Transverse colon (tissue), 4 donors: ENCODE measurements at regions not wholly inside any gene's neighbourhood (a gene's known extent, or its start where the extent isn't known, plus 50 kb on each side); places are given as distances from the start of the nearest gene placed in this dataset.
A peak's percentile ranks its signal among the peaks of the same experiment; 100 is the strongest.
"Not testable (repeated sequence)": the region's sequence is repeated elsewhere in the genome, so short reads cannot be mapped to it uniquely, and the experiment has no call there.

Source experiments
- DNase-seq: peaks from one replicate; pipeline ENCODE4 v3.0.0-alpha.2; 2019
- H3K27ac ChIP-seq, 4 donors: fragments of 200-600 bp; sonication (generic); 2 replicates each; pipeline ENCODE4 v1.5.1; 2016 to 2018; ENCODE audit warnings: inconsistent platforms in 4 of 4
- H3K27me3 ChIP-seq: fragments of 200-600 bp; sonication (generic); 2 replicates; pipeline ENCODE4 v1.5.1; 2017; ENCODE audit warnings: inconsistent platforms
- H3K36me3 ChIP-seq, 4 donors: fragments of 200-600 bp; sonication (generic); 2 replicates each; pipeline ENCODE4 v1.5.1; 2017 to 2019; ENCODE audit warnings: inconsistent platforms in 4 of 4
- H3K4me1 ChIP-seq, 4 donors: fragments of 200-600 bp; sonication (generic); 2 replicates each; pipeline ENCODE4 v1.5.1; 2017 to 2020; ENCODE audit warnings: inconsistent platforms in 4 of 4
- H3K4me3 ChIP-seq, 4 donors: fragments of 200-600 bp; sonication (generic); 1 replicate in 1 of 4; 2 replicates in 3 of 4; pipeline versions ENCODE4 v1.5.1 to v1.6.1; 2017 to 2019; ENCODE audit warnings: inconsistent platforms in 4 of 4
- H3K9me3 ChIP-seq, 2 donors: fragments of 200-600 bp; sonication (generic); 2 replicates each; pipeline ENCODE4 v1.5.1; 2017 to 2019; ENCODE audit warnings: inconsistent platforms in 2 of 2
- EP300 ChIP-seq: sonication (generic); formaldehyde crosslinking; IDR thresholded peaks from one replicate; pipeline ENCODE4 v1.6.1; 2017; ENCODE audit warnings: antibody characterized with exemption, low read depth
- POLR2A ChIP-seq: fragments of 450-650 bp; IDR thresholded peaks from one replicate; pipeline ENCODE4 v1.6.1; 2016; ENCODE audit warnings: antibody characterized with exemption, mild to moderate bottlenecking, moderate library complexity
- POLR2AphosphoS5 ChIP-seq, 3 donors: sonication (generic); formaldehyde crosslinking; IDR thresholded peaks; one replicate each; pipeline ENCODE4 v1.6.1; 2016; ENCODE audit warnings: antibody characterized with exemption in 3 of 3
- WGBS, 2 donors: methylation state at CpG; one replicate each; pipeline ENCODE4 v1.1.5; 2018; ENCODE audit warnings: low coverage in 1 of 2; 5-methylcytosine and 5-hydroxymethylcytosine counted together
- in situ Hi-C, 4 donors: fragments of 200-750 bp; cut with MboI; loops; one replicate each; pipeline versions ENCODE4 v1.15.0 to v1.15.1; 2017; ENCODE audit warnings: low sequenced_read_pairs in 3 of 4, low pct_ligation_motif_present in 1 of 4, low pct_unique_long_range_greater_than_20kb in 1 of 4
- intact Hi-C: fragments of 100-400 bp; cut with DNase I; formaldehyde crosslinking; loops from one replicate; pipeline ENCODE4 v1.15.1; 2023; ENCODE audit warnings: low total_unique reads
- TF ChIP-seq, protein P1 (sequence below), 5 experiments: fragments of 200-600 bp in 3 of 5; fragments of 450-650 bp in 2 of 5; sonication (generic) in 3 of 5; IDR thresholded peaks; 1 replicate in 2 of 5; 2 replicates in 3 of 5; pipeline ENCODE4 v1.5.1; 2016 to 2017; ENCODE audit warnings: antibody characterized with exemption in 5 of 5, inconsistent platforms in 3 of 5, mild to moderate bottlenecking in 2 of 5, moderate library complexity in 1 of 5

DNA sequence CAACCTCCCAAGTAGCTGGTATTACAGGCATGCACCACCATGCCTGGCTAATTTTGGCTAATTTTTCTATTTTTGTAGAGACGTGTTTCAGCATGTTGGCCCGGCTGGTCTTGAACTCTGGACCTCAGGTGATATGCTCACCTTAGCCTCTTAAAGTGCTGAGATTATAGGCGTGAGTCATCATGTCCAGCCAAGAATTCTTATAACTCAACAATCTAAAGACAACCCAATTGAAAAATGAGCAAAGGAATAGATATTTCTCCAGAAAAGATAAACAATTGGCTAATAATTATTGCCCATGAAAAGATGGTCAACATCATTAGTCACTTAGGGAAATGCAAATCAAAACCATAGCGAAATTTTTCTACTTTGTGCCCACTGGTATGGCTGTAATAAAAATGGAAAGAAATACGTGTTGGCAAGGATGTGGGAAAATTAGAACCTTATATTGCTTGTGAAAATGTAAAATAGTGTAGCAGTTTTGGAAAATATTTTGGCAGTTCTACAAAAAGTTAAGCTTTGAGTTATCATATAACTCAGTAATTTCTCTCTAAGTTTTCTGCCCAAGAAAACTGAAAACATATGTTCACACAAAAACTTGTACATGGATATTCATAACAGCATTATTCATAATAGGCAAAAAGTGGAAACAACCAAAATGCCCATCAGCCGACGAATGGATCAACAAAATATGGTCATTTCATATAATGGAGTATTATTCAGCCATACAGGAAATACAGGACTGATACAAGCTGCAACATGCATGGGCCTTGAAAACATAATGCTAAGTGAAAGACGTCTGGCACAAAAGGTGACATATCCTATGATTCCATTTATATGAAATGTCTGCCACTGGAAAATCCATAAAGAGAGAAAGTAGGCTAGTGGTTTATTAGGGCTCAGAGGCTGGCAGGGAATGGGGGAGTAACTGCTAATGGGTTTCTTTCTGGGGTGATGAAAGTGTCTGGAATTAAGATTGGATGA is 87.8 kb downstream of the UTRN start:
- WGBS, 2 donors, result 87 to 89% methylated on average over 7 to 8 of the region's 8 CpGs
- no peak for TF ChIP-seq POLR2A
- TF ChIP-seq, protein P1, sequence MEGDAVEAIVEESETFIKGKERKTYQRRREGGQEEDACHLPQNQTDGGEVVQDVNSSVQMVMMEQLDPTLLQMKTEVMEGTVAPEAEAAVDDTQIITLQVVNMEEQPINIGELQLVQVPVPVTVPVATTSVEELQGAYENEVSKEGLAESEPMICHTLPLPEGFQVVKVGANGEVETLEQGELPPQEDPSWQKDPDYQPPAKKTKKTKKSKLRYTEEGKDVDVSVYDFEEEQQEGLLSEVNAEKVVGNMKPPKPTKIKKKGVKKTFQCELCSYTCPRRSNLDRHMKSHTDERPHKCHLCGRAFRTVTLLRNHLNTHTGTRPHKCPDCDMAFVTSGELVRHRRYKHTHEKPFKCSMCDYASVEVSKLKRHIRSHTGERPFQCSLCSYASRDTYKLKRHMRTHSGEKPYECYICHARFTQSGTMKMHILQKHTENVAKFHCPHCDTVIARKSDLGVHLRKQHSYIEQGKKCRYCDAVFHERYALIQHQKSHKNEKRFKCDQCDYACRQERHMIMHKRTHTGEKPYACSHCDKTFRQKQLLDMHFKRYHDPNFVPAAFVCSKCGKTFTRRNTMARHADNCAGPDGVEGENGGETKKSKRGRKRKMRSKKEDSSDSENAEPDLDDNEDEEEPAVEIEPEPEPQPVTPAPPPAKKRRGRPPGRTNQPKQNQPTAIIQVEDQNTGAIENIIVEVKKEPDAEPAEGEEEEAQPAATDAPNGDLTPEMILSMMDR (IDR thresholded peaks at IDR 0.05), result no peak
- Histone ChIP-seq H3K36me3 (no peaks in the 10 kb centered on the region), H3K4me1 (peaks cover 0 to 25% (median 8%) of the 10 kb centered on the region in 4 donors), H3K4me3 (no peak overlapping the region), H3K27me3 (no peaks in the 10 kb centered on the region), H3K27ac (no peak overlapping the region), H3K9me3 (no peaks in the 10 kb centered on the region)
- intact Hi-C loops, result no loop called here
- no peak for DNase-seq
- in situ Hi-C loops, result no loop called here

DNA sequence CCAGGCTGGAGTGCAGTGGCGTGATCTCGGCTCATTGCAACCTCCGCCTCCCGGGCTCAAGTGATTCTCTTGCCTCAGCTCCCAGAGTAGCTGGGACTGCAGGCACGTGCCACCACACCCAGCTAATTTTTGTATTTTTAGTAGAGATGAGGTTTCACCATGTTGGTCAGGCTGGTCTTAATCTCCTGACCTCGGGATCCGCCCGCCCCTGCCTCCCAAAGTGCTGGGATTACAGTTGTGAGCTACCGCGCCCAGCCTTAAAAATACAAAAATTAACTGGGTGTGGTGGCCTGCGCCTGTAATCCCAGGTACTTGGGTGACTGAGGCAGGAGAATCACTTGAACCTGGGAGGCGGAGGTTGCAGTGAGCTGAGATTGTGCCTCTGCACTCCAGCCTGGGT is 89.4 kb downstream of the UTRN start:
- H3K9me3 ChIP-seq, H3K4me3 ChIP-seq, DNase-seq, H3K27ac ChIP-seq, in situ Hi-C loops, H3K36me3 ChIP-seq, intact Hi-C loops, H3K27me3 ChIP-seq: not testable (repeated sequence)
- WGBS, 2 donors, result 95 to 100% methylated on average over 1 to 12 of the region's 12 CpGs
- peaks cover 0 to 40% (median 14%) of the 10 kb centered on the region in 4 donors for H3K4me1 ChIP-seq

DNA sequence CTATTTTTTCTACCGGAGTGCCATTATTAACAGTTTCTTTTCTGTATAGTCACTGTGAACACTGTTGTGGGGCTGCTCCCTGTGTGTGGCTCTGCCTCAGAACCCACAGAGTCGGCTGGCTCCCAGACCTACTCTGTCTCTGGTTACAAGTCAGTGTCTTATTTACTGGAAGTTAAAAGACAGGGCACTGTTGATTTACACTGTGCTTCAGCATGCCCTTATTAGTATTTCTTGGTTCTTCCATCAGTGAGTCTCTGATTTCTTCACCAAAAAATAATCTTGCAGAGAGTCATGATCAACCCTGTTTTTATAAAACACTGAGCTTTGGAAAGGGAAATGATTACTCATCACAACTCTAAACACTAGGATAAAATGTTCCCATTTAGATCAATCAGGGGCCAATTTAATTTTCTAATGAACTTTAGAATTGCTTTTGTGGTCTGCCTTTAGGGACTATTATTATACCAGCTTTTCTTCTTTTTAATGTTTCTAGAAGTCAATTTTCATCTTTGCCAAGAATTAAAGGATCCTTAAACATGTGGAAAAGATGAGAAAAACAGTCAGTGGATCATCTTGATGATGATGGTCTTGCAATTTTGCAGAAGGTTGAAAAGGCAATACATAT is 92.6 kb downstream of the UTRN start:
- DNase-seq, result no peak
- no peak overlapping the region for H3K4me3 ChIP-seq
- in situ Hi-C loops, result no loop called here
- H3K9me3 ChIP-seq, result no peaks in the 10 kb centered on the region
- peak overlapping the region; percentile 34 to 66 (median 55) for H3K27ac ChIP-seq
- no peaks in the 10 kb centered on the region for H3K36me3 ChIP-seq
- no peaks in the 10 kb centered on the region for H3K27me3 ChIP-seq
- intact Hi-C loops, result no loop called here
- TF ChIP-seq, protein P1 (IDR thresholded peaks at IDR 0.05), result no peak
- TF ChIP-seq EP300 (no peak), POLR2AphosphoS5 (IDR thresholded peaks at IDR 0.05) (peak in 2 of 3 donors; percentile 20 to 34), POLR2A (no peak)
- 67 to 68% methylated on average over 1 to 2 of the region's 2 CpGs for whole genome bisulfite sequencing, 2 donors
- H3K4me1 ChIP-seq, result peaks cover 0 to 43% (median 16%) of the 10 kb centered on the region in 4 donors

DNA sequence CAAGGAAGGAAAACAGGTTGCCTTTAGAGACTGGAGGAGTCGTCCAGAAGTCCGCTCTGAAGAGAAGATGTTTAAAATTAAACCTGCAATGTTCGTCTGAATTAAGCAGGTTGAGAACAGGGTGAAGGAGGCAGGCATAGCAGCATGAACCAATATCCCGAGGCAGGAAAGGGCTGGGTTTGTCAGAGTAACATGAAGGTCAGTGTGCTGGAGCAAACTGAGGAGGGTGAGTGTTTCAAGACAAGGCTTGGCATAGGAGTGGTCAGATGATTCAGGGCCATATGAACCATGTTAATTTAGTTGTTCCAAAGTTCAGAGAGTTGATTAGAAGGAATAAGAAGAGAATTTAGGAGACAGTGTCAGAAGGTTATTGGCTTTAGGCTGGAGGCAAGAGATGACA is 93.3 kb downstream of the UTRN start:
- Histone ChIP-seq H3K4me1 (peaks cover 0 to 43% (median 16%) of the 10 kb centered on the region in 4 donors), H3K9me3 (no peaks in the 10 kb centered on the region), H3K27ac (peak overlapping the region; percentile 34 to 66 (median 55)), H3K36me3 (no peaks in the 10 kb centered on the region), H3K4me3 (no peak overlapping the region), H3K27me3 (no peaks in the 10 kb centered on the region)
- TF ChIP-seq POLR2A (no peak), EP300 (no peak), POLR2AphosphoS5 (IDR thresholded peaks at IDR 0.05) (no peak)
- TF ChIP-seq, protein P1 (IDR thresholded peaks at IDR 0.05), result no peak
- in situ Hi-C loops, result no loop called here
- 58 to 84% methylated on average over 3 to 4 of the region's 4 CpGs for WGBS, 2 donors
- intact Hi-C loops, result no loop called here
- DNase-seq, result peak; percentile 17
